SU-DHL-6 (cell line): ENCODE measurements at regions not wholly inside any gene's neighbourhood (a gene's known extent, or its start where the extent isn't known, plus 50 kb on each side); places are given as distances from the start of the nearest gene placed in this dataset.
A peak's percentile ranks its signal among the peaks of the same experiment; 100 is the strongest.

Source experiments
- H2AFZ ChIP-seq: fragments of 200-600 bp; sonication (generic); 2 replicates; pipeline ENCODE4 v1.6.1; 2014; ENCODE audit warnings: low read depth, mild to moderate bottlenecking, moderate library complexity, mixed read lengths, antibody characterized with exemption, low read length; ENCODE audit not compliant: severe bottlenecking
- H3F3A ChIP-seq: fragments of 200-600 bp; shearing (Covaris generic); 2 replicates; pipeline ENCODE4 v1.6.0; 2016; ENCODE audit warnings: antibody characterized with exemption, mild to moderate bottlenecking; ENCODE audit not compliant: insufficient read depth
- H3K27ac ChIP-seq: fragments of 200-600 bp; sonication (generic); 2 replicates; pipeline ENCODE4 v1.5.1; 2016; ENCODE audit warnings: low read depth, mild to moderate bottlenecking, low read length, moderate library complexity, mixed read lengths
- H3K27me3 ChIP-seq: fragments of 200-600 bp; sonication (generic), shearing (Covaris generic); 2 replicates; pipeline ENCODE4 v1.6.0; 2014; ENCODE audit warnings: mild to moderate bottlenecking, low read length
- H3K36me3 ChIP-seq: fragments of 200-600 bp; sonication (generic); 2 replicates; pipeline ENCODE4 v1.6.1; 2014; ENCODE audit warnings: mild to moderate bottlenecking, low read length, mixed read lengths
- H3K4me2 ChIP-seq: fragments of 300-600, 200-600 bp; shearing (Covaris generic), sonication (generic); 2 replicates; pipeline ENCODE4 v1.6.0; 2014; ENCODE audit warnings: low read length, low read depth, mild to moderate bottlenecking; ENCODE audit not compliant: poor library complexity, severe bottlenecking
- H3K4me3 ChIP-seq: fragments of 200-600 bp; sonication (generic); 2 replicates; pipeline ENCODE4 v1.5.1; 2014; ENCODE audit warnings: antibody characterized with exemption, low read length, mild to moderate bottlenecking, mixed read lengths; ENCODE audit not compliant: insufficient read depth, poor library complexity, severe bottlenecking
- H3K79me2 ChIP-seq: fragments of 200-600 bp; sonication (generic); 2 replicates; pipeline ENCODE4 v1.6.1; 2014; ENCODE audit warnings: mild to moderate bottlenecking, low read length, moderate library complexity; ENCODE audit not compliant: insufficient read depth
- H3K9ac ChIP-seq: fragments of 200-600 bp; sonication (generic); 2 replicates; pipeline ENCODE4 v1.7.0; 2014; ENCODE audit warnings: mild to moderate bottlenecking, low read length
- H3K9me2 ChIP-seq: fragments of 200-600 bp; sonication (generic); replicated peaks from 2 replicates; pipeline ENCODE4 v1.6.1; 2014; ENCODE audit warnings: low read length; ENCODE audit not compliant: insufficient read depth
- H3K9me3 ChIP-seq: fragments of 200-600 bp; sonication (generic); 2 replicates; pipeline ENCODE4 v1.6.1; 2014; ENCODE audit warnings: low read length, mixed read lengths; ENCODE audit not compliant: insufficient read depth
- H4K20me1 ChIP-seq: fragments of 200-600 bp; sonication (generic); 2 replicates; pipeline ENCODE4 v1.6.1; 2014; ENCODE audit warnings: low read depth, mild to moderate bottlenecking, antibody characterized with exemption, low read length, moderate library complexity, mixed read lengths
- CTCF ChIP-seq: fragments of 200-600 bp; sonication (generic); IDR thresholded peaks from one replicate; pipeline ENCODE4 v1.5.1; 2017; ENCODE audit warnings: antibody characterized with exemption, mild to moderate bottlenecking, low read length, moderate library complexity; ENCODE audit not compliant: insufficient read depth, poor library complexity, severe bottlenecking
- EZH2phosphoT487 ChIP-seq: fragments of 200-600 bp; sonication (generic), shearing (Covaris generic); conservative IDR thresholded peaks from 2 replicates; pipeline ENCODE4 v1.6.1; 2018; ENCODE audit warnings: mild to moderate bottlenecking, antibody characterized with exemption, low read length, moderate library complexity, mixed read lengths

GRCh38 chr15:94670438-94671034, 439.2 kb downstream of the MCTP2 start:
- no peaks in the 10 kb centered on the region for H3F3A ChIP-seq
- no peaks in the 10 kb centered on the region for H3K27me3 ChIP-seq
- H3K4me3 ChIP-seq = no peak overlapping the region
- TF ChIP-seq EZH2phosphoT487 = no peak
- peak; percentile 36 for TF ChIP-seq CTCF
- no peak overlapping the region for H3K9ac ChIP-seq
- no peaks in the 10 kb centered on the region for H3K9me2 ChIP-seq
- H2AFZ ChIP-seq = no peak overlapping the region
- H3K79me2 ChIP-seq = no peaks in the 10 kb centered on the region
- no peaks in the 10 kb centered on the region for H4K20me1 ChIP-seq
- no peaks in the 10 kb centered on the region for H3K36me3 ChIP-seq
- no peaks in the 10 kb centered on the region for H3K9me3 ChIP-seq
- no peak overlapping the region for H3K27ac ChIP-seq
- no peak overlapping the region for H3K4me2 ChIP-seq

GRCh38 chr15:94671858-94672532, 440.6 kb downstream of the MCTP2 start:
- H3K36me3 ChIP-seq = no peaks in the 10 kb centered on the region
- no peak overlapping the region for H2AFZ ChIP-seq
- H3K9me3 ChIP-seq = no peaks in the 10 kb centered on the region
- no peaks in the 10 kb centered on the region for H3F3A ChIP-seq
- no peak overlapping the region for H3K27ac ChIP-seq
- no peak for TF ChIP-seq CTCF
- TF ChIP-seq EZH2phosphoT487 = no peak
- no peak overlapping the region for H3K4me2 ChIP-seq
- no peaks in the 10 kb centered on the region for H3K79me2 ChIP-seq
- no peak overlapping the region for H3K4me3 ChIP-seq
- no peaks in the 10 kb centered on the region for H4K20me1 ChIP-seq
- H3K27me3 ChIP-seq = no peaks in the 10 kb centered on the region
- H3K9ac ChIP-seq = no peak overlapping the region
- H3K9me2 ChIP-seq = no peaks in the 10 kb centered on the region

GRCh38 chr15:94673801-94674200, 442.4 kb downstream of the MCTP2 start:
- no peak overlapping the region for H3K27ac ChIP-seq

More at GRCh38 chr15:94673801-94674200, 442.4 kb downstream of the MCTP2 start:
- H3K4me2 ChIP-seq = no peak overlapping the region
- H3K79me2 ChIP-seq = no peaks in the 10 kb centered on the region
- H3K4me3 ChIP-seq = no peak overlapping the region
- H3K27me3 ChIP-seq = no peaks in the 10 kb centered on the region
- H3K9ac ChIP-seq = no peak overlapping the region
- H2AFZ ChIP-seq = no peak overlapping the region
- TF ChIP-seq EZH2phosphoT487 (no peak), CTCF (no peak)
- H3F3A ChIP-seq = no peaks in the 10 kb centered on the region
- no peaks in the 10 kb centered on the region for H4K20me1 ChIP-seq
- H3K9me2 ChIP-seq = no peaks in the 10 kb centered on the region
- H3K9me3 ChIP-seq = no peaks in the 10 kb centered on the region
- no peaks in the 10 kb centered on the region for H3K36me3 ChIP-seq
